Hepatocyte (in vitro differentiated cells): ENCODE measurements at regions not wholly inside any gene's neighbourhood (a gene's known extent, or its start where the extent isn't known, plus 50 kb on each side); places are given as distances from the start of the nearest gene placed in this dataset.

ENCODE experiments used
- EZH2 ChIP-seq: fragments of 200-600 bp; sonication (generic); IDR thresholded peaks from 2 replicates; pipeline ENCODE4 v1.6.1; 2016; ENCODE audit warnings: antibody characterized with exemption, mild to moderate bottlenecking, borderline replicate concordance
- TF ChIP-seq, protein P1 (sequence below): fragments of 200-600 bp; sonication (generic); IDR thresholded peaks from 2 replicates; pipeline ENCODE4 v1.5.1; 2016; ENCODE audit warnings: antibody characterized with exemption, mild to moderate bottlenecking; ENCODE audit not compliant: poor library complexity

DNA sequence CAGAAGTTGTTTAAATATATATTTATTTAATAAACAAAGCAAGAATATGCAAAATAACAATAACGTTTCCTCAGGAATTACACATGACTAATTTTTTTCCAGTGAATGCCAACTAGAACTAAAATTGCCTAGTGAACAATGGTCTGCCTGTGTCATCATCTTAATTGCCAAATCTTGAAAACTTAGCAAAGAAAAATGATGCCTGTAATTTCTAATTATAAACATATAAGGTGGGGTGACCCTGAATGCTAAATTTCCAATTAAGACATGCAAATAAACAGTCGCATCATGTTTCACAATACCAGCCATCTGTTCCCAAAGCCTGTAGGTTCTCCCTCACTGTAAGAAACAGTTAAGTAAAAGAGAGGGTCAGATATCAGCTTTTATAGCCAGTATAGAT, 67.6 kb upstream of the PLCL2 start:
- TF ChIP-seq, protein P1, sequence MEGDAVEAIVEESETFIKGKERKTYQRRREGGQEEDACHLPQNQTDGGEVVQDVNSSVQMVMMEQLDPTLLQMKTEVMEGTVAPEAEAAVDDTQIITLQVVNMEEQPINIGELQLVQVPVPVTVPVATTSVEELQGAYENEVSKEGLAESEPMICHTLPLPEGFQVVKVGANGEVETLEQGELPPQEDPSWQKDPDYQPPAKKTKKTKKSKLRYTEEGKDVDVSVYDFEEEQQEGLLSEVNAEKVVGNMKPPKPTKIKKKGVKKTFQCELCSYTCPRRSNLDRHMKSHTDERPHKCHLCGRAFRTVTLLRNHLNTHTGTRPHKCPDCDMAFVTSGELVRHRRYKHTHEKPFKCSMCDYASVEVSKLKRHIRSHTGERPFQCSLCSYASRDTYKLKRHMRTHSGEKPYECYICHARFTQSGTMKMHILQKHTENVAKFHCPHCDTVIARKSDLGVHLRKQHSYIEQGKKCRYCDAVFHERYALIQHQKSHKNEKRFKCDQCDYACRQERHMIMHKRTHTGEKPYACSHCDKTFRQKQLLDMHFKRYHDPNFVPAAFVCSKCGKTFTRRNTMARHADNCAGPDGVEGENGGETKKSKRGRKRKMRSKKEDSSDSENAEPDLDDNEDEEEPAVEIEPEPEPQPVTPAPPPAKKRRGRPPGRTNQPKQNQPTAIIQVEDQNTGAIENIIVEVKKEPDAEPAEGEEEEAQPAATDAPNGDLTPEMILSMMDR, result no peak
- no peak for TF ChIP-seq EZH2
